AG10803 (cell line): ENCODE measurements at regions not wholly inside any gene's neighbourhood (a gene's known extent, or its start where the extent isn't known, plus 50 kb on each side); places are given as distances from the start of the nearest gene placed in this dataset.

ENCODE experiments used
- DNase-seq: peaks from one replicate; pipeline ENCODE4 v3.0.0; 2010; ENCODE audit warnings: low read depth
- H3K4me3 ChIP-seq: 2 replicates; pipeline ENCODE4 v1.5.1; 2011; ENCODE audit warnings: mild to moderate bottlenecking, low read length, control low read depth
- CTCF ChIP-seq: conservative IDR thresholded peaks from 2 replicates; pipeline ENCODE4 v1.5.1; 2011; ENCODE audit warnings: mild to moderate bottlenecking, low read length, control low read depth, inconsistent platforms

- DNase-seq, result peak; percentile 67
- H3K4me3 ChIP-seq, result no peak overlapping the region
- no peak for TF ChIP-seq CTCF
Observed at GRCh38 chr21:28754127-28754611, 238.5 kb downstream of the LTN1 start.

- no peak for DNase-seq
- TF ChIP-seq CTCF, result no peak
- no peak overlapping the region for H3K4me3 ChIP-seq
Observed at GRCh38 chr21:28752131-28752530, 240.5 kb downstream of the LTN1 start.

GRCh38 chr21:28751176-28751575 lies 241.5 kb downstream of the LTN1 start:
- no peak for DNase-seq
- no peak for TF ChIP-seq CTCF
- H3K4me3 ChIP-seq, result no peak overlapping the region

GRCh38 chr21:28750565-28750964 lies 242.1 kb downstream of the LTN1 start:
- DNase-seq, result no peak
- TF ChIP-seq CTCF, result no peak
- H3K4me3 ChIP-seq, result no peak overlapping the region

GRCh38 chr21:28749536-28749935 lies 243.1 kb downstream of the LTN1 start:
- H3K4me3 ChIP-seq, result no peak overlapping the region
- TF ChIP-seq CTCF, result no peak
- DNase-seq, result no peak

GRCh38 chr21:28747464-28747863 lies 245.2 kb downstream of the LTN1 start:
- no peak for TF ChIP-seq CTCF
- H3K4me3 ChIP-seq, result no peak overlapping the region
- no peak for DNase-seq

- no peak overlapping the region for H3K4me3 ChIP-seq
Observed at GRCh38 chr21:28746166-28746565, 246.5 kb downstream of the LTN1 start.

More at GRCh38 chr21:28746166-28746565, 246.5 kb downstream of the LTN1 start:
- no peak for TF ChIP-seq CTCF
- DNase-seq, result no peak
